Neural cell (in vitro differentiated cells): ENCODE measurements at regions not wholly inside any gene's neighbourhood (a gene's known extent, or its start where the extent isn't known, plus 50 kb on each side); places are given as distances from the start of the nearest gene placed in this dataset.

Source experiments
- EP300 ChIP-seq: fragments of 450-650 bp; conservative IDR thresholded peaks from 2 replicates; pipeline ENCODE4 v1.6.1; 2014; ENCODE audit warnings: antibody characterized with exemption, mild to moderate bottlenecking, moderate library complexity; ENCODE audit not compliant: poor library complexity, severe bottlenecking
- EZH2 ChIP-seq: fragments of 200-600, 300-800 bp; shearing (Covaris generic), sonication (generic); IDR thresholded peaks from 2 replicates; pipeline ENCODE4 v1.6.1; 2014; ENCODE audit warnings: antibody characterized with exemption, low read length, borderline replicate concordance, mild to moderate bottlenecking; ENCODE audit not compliant: insufficient read depth, poor library complexity, severe bottlenecking
- MXI1 ChIP-seq: fragments of 450-650 bp; conservative IDR thresholded peaks from 2 replicates; pipeline ENCODE4 v1.6.1; 2014; ENCODE audit warnings: antibody characterized with exemption, mild to moderate bottlenecking; ENCODE audit not compliant: poor library complexity, severe bottlenecking
- POLR2AphosphoS5 ChIP-seq: IDR thresholded peaks from 2 replicates; pipeline ENCODE4 v1.6.1; 2012
- RAD21 ChIP-seq: fragments of 450-650 bp; conservative IDR thresholded peaks from 2 replicates; pipeline ENCODE4 v1.6.1; 2014; ENCODE audit warnings: antibody characterized with exemption, mild to moderate bottlenecking, moderate library complexity
- TAF1 ChIP-seq: IDR thresholded peaks from 2 replicates; pipeline ENCODE4 v1.6.1; 2012; ENCODE audit warnings: low read depth
- TF ChIP-seq, protein P1 (sequence below): fragments of 450-650 bp; IDR thresholded peaks from 2 replicates; pipeline ENCODE4 v1.5.1; 2014; ENCODE audit warnings: antibody characterized with exemption, mild to moderate bottlenecking, moderate library complexity; ENCODE audit not compliant: poor library complexity, severe bottlenecking
- TF ChIP-seq, protein P2 (sequence below): IDR thresholded peaks from 2 replicates; pipeline ENCODE4 v1.6.1; 2012; ENCODE audit warnings: borderline replicate concordance

DNA sequence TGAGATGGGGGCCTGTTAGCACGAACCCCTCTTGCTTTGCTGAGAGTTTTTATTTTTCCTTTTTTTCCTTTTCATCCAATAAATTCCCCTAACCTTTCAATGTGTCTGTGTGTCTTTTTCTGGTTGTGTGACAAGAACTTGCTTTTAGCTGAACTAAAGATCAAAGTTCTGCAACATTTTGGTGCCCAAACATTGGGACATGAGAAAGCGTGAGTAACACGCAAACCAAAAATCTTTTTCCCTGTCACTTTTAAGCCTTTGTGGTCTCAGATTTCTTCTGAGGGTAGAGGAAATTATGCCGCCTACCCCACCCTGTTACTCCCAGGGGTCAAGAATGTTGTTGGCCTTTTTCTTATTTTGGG is 141.8 kb upstream of the CPXCR1 start:
- TF ChIP-seq, protein P1, sequence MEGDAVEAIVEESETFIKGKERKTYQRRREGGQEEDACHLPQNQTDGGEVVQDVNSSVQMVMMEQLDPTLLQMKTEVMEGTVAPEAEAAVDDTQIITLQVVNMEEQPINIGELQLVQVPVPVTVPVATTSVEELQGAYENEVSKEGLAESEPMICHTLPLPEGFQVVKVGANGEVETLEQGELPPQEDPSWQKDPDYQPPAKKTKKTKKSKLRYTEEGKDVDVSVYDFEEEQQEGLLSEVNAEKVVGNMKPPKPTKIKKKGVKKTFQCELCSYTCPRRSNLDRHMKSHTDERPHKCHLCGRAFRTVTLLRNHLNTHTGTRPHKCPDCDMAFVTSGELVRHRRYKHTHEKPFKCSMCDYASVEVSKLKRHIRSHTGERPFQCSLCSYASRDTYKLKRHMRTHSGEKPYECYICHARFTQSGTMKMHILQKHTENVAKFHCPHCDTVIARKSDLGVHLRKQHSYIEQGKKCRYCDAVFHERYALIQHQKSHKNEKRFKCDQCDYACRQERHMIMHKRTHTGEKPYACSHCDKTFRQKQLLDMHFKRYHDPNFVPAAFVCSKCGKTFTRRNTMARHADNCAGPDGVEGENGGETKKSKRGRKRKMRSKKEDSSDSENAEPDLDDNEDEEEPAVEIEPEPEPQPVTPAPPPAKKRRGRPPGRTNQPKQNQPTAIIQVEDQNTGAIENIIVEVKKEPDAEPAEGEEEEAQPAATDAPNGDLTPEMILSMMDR: no peak
- TF ChIP-seq POLR2AphosphoS5 (no peak), EZH2 (no peak), RAD21 (no peak), TAF1 (no peak), MXI1 (no peak), EP300 (no peak)
- TF ChIP-seq, protein P2, sequence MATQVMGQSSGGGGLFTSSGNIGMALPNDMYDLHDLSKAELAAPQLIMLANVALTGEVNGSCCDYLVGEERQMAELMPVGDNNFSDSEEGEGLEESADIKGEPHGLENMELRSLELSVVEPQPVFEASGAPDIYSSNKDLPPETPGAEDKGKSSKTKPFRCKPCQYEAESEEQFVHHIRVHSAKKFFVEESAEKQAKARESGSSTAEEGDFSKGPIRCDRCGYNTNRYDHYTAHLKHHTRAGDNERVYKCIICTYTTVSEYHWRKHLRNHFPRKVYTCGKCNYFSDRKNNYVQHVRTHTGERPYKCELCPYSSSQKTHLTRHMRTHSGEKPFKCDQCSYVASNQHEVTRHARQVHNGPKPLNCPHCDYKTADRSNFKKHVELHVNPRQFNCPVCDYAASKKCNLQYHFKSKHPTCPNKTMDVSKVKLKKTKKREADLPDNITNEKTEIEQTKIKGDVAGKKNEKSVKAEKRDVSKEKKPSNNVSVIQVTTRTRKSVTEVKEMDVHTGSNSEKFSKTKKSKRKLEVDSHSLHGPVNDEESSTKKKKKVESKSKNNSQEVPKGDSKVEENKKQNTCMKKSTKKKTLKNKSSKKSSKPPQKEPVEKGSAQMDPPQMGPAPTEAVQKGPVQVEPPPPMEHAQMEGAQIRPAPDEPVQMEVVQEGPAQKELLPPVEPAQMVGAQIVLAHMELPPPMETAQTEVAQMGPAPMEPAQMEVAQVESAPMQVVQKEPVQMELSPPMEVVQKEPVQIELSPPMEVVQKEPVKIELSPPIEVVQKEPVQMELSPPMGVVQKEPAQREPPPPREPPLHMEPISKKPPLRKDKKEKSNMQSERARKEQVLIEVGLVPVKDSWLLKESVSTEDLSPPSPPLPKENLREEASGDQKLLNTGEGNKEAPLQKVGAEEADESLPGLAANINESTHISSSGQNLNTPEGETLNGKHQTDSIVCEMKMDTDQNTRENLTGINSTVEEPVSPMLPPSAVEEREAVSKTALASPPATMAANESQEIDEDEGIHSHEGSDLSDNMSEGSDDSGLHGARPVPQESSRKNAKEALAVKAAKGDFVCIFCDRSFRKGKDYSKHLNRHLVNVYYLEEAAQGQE: no peak
